Common myeloid progenitor, CD34-positive (primary cell): ENCODE measurements at regions not wholly inside any gene's neighbourhood (a gene's known extent, or its start where the extent isn't known, plus 50 kb on each side); places are given as distances from the start of the nearest gene placed in this dataset.

Source experiments
- CTCF ChIA-PET: fragments of 350-600 bp; sonication (Branson Sonifier 250); formaldehyde crosslinking; loops from one replicate; lab custom pipeline; 2021; ENCODE audit warnings: antibody characterized with exemption; lab: Charles Lee
- POLR2A ChIA-PET: fragments of 350-600 bp; sonication (Branson Sonifier 250); formaldehyde crosslinking; loops from one replicate; lab custom pipeline; 2021; ENCODE audit warnings: antibody characterized with exemption; lab: Charles Lee
- DNase-seq, 3 donors: peaks; one replicate each; pipeline versions ENCODE4 v3.0.0 to v3.0.0-alpha.2; 2013
- H3K27ac ChIP-seq, 2 experiments: 1 replicate in 1 of 2; 2 replicates in 1 of 2; pipeline ENCODE4 v1.7.0; 2013; ENCODE audit warnings: inconsistent platforms in 2 of 2, low read length in 2 of 2, mild to moderate bottlenecking in 2 of 2, low read depth in 1 of 2, moderate library complexity in 1 of 2; ENCODE audit not compliant: severe bottlenecking in 2 of 2, insufficient read depth in 1 of 2, poor library complexity in 1 of 2
- H3K27me3 ChIP-seq, 5 experiments: replicated peaks in 2 of 5; 1 replicate in 3 of 5; 2 replicates in 2 of 5; pipeline versions ENCODE4 v1.6.1 to v1.7.0; 2013; ENCODE audit warnings: low read length in 4 of 5, mild to moderate bottlenecking in 2 of 5, moderate library complexity in 2 of 5, inconsistent platforms in 1 of 5; ENCODE audit not compliant: insufficient read depth in 5 of 5, control insufficient read depth in 4 of 5
- H3K36me3 ChIP-seq, 4 experiments: 1 replicate in 2 of 4; 2 replicates in 2 of 4; pipeline versions ENCODE4 v1.6.1 to v1.7.0; 2013; ENCODE audit warnings: low read length in 3 of 4, control low read depth in 1 of 4, mild to moderate bottlenecking in 1 of 4; ENCODE audit not compliant: control insufficient read depth in 4 of 4, insufficient read depth in 4 of 4
- H3K4me1 ChIP-seq, 4 experiments: 1 replicate in 3 of 4; 2 replicates in 1 of 4; pipeline versions ENCODE4 v1.6.1 to v1.7.1; 2013; ENCODE audit warnings: low read length in 3 of 4, mild to moderate bottlenecking in 3 of 4, control low read depth in 1 of 4, inconsistent platforms in 1 of 4, moderate library complexity in 1 of 4; ENCODE audit not compliant: control insufficient read depth in 4 of 4, insufficient read depth in 4 of 4; ENCODE audit errors: control extremely low read depth in 1 of 4
- H3K4me3 ChIP-seq, 7 experiments: 1 replicate in 4 of 7; 2 replicates in 3 of 7; pipeline versions ENCODE4 v1.5.1 to v1.7.0; 2013; ENCODE audit warnings: mild to moderate bottlenecking in 7 of 7, low read length in 6 of 7, moderate library complexity in 6 of 7, inconsistent platforms in 2 of 7, low read depth in 2 of 7, control low read depth in 1 of 7; ENCODE audit not compliant: insufficient read depth in 4 of 7, control insufficient read depth in 1 of 7; ENCODE audit errors: extremely low read depth in 1 of 7
- H3K9me3 ChIP-seq, 5 experiments: 1 replicate in 4 of 5; 2 replicates in 1 of 5; pipeline versions ENCODE4 v1.6.1 to v1.7.1; 2013; ENCODE audit warnings: low read length in 4 of 5, mild to moderate bottlenecking in 2 of 5, inconsistent platforms in 1 of 5, low read depth in 1 of 5, moderate library complexity in 1 of 5; ENCODE audit not compliant: control insufficient read depth in 4 of 5, insufficient read depth in 2 of 5; ENCODE audit errors: control extremely low read depth in 1 of 5
- WGBS: methylation state at CpG from one replicate; pipeline ENCODE4 v1.1.5; 2013; ENCODE audit not compliant: insufficient coverage; 5-methylcytosine and 5-hydroxymethylcytosine counted together

GRCh38 chr6:15906420-15907016 lies 222.4 kb upstream of the MYLIP start:
- no peak overlapping the region for H3K4me3 ChIP-seq
- 97% methylated on average over 8 of the region's 10 CpGs for WGBS
- H3K4me1 ChIP-seq, result peaks cover 5 to 34% (median 12%) of the 10 kb centered on the region in 4 experiments
- no peaks in the 10 kb centered on the region for H3K27me3 ChIP-seq
- ChIA-PET CTCF (interaction anchor here (1.0 to 2.0 kb wide), 5 partner anchors 9 to 277 kb away, joined by 3 to 6 read pairs (median 3); partner anchors contain the start of gene MYLIP), POLR2A (no interaction called here)
- H3K9me3 ChIP-seq, result no peaks in the 10 kb centered on the region
- DNase-seq, result no peak
- peak overlapping the region in 1 of 2 experiments; percentile 52 for H3K27ac ChIP-seq
- H3K36me3 ChIP-seq, result no peaks in the 10 kb centered on the region

GRCh38 chr6:15905488-15906419 lies 223.1 kb upstream of the MYLIP start:
- Histone ChIP-seq H3K4me1 (peaks cover 5 to 41% (median 12%) of the 10 kb centered on the region in 4 experiments), H3K36me3 (no peaks in the 10 kb centered on the region), H3K27me3 (no peaks in the 10 kb centered on the region), H3K27ac (peak overlapping the region in 1 of 2 experiments; percentile 52), H3K9me3 (no peaks in the 10 kb centered on the region), H3K4me3 (peak overlapping the region in 1 of 7 experiments; percentile 8)
- ChIA-PET CTCF (interaction anchor here (1.2 to 2.0 kb wide), 4 partner anchors 10 to 278 kb away, joined by 3 to 6 read pairs (median 4); no protein-coding TSS in a partner anchor), POLR2A (interaction anchor here (0.6 kb wide), 1 partner anchor 116 kb away, joined by 5 read pairs; no protein-coding TSS in a partner anchor)
- WGBS, result 96% methylated on average over 3 of the region's 8 CpGs
- peak in 2 of 3 donors; percentile 47 to 61 for DNase-seq

GRCh38 chr6:15904651-15905376 lies 224.1 kb upstream of the MYLIP start:
- no peak for DNase-seq
- H3K27me3 ChIP-seq, result no peaks in the 10 kb centered on the region
- H3K36me3 ChIP-seq, result no peaks in the 10 kb centered on the region
- H3K27ac ChIP-seq, result peak overlapping the region in 1 of 2 experiments; percentile 52
- no peaks in the 10 kb centered on the region for H3K9me3 ChIP-seq
- ChIA-PET POLR2A (no interaction called here), CTCF (interaction anchor here (1.2 to 1.6 kb wide), 4 partner anchors 9 to 226 kb away, joined by 3 to 6 read pairs (median 3); no protein-coding TSS in a partner anchor)
- peaks cover 5 to 41% (median 12%) of the 10 kb centered on the region in 4 experiments for H3K4me1 ChIP-seq
- 93% methylated on average over 3 of the region's 6 CpGs for WGBS
- no peak overlapping the region for H3K4me3 ChIP-seq

GRCh38 chr6:15901141-15902115 lies 227.5 kb upstream of the MYLIP start:
- Histone ChIP-seq H3K4me3 (no peak overlapping the region), H3K27ac (peak overlapping the region in 1 of 2 experiments; percentile 25), H3K4me1 (peaks cover 5 to 41% (median 24%) of the 10 kb centered on the region in 4 experiments), H3K36me3 (no peaks in the 10 kb centered on the region), H3K27me3 (no peaks in the 10 kb centered on the region), H3K9me3 (no peaks in the 10 kb centered on the region)
- ChIA-PET CTCF (interaction anchor here (1.0 kb wide), 1 partner anchor 7 kb away, joined by 6 read pairs; no protein-coding TSS in a partner anchor), POLR2A (no interaction called here)
- peak in 2 of 3 donors; percentile 17 to 52 for DNase-seq
- WGBS, result 81% methylated on average over 10 of the region's 13 CpGs

- Histone ChIP-seq H3K27me3 (no peaks in the 10 kb centered on the region), H3K36me3 (no peaks in the 10 kb centered on the region), H3K4me3 (no peak overlapping the region), H3K27ac (no peak overlapping the region), H3K9me3 (no peaks in the 10 kb centered on the region), H3K4me1 (peaks cover 0 to 17% (median 11%) of the 10 kb centered on the region in 4 experiments)
- CTCF ChIA-PET, result interaction anchor here (1.5 kb wide), 1 partner anchor 17 kb away, joined by 3 read pairs; no protein-coding TSS in a partner anchor
- DNase-seq, result no peak
- POLR2A ChIA-PET, result no interaction called here
- WGBS, result 0% methylated on average over 1 of the region's 1 CpG
These were observed 230.2 kb upstream of the MYLIP start for GRCh38 chr6:15898693-15899092.
